H9 (cell line): ENCODE measurements at regions not wholly inside any gene's neighbourhood (a gene's known extent, or its start where the extent isn't known, plus 50 kb on each side); places are given as distances from the start of the nearest gene placed in this dataset.

Source experiments
- DNase-seq: peaks from one replicate; pipeline ENCODE4 v3.0.0-alpha.2; 2017
- H2AFZ ChIP-seq: one replicate; pipeline ENCODE4 v1.6.1; 2013; ENCODE audit warnings: mild to moderate bottlenecking, low read length, control low read depth, moderate library complexity
- H2AK5ac ChIP-seq: 2 replicates; pipeline ENCODE4 v1.6.1; 2013; ENCODE audit warnings: low read length, control low read depth, mixed read lengths; ENCODE audit not compliant: insufficient read length
- H2BK120ac ChIP-seq: one replicate; pipeline ENCODE4 v1.6.1; 2013; ENCODE audit warnings: low read depth, mild to moderate bottlenecking, low read length, control low read depth, inconsistent platforms; ENCODE audit not compliant: poor library complexity, severe bottlenecking
- H2BK12ac ChIP-seq: 2 replicates; pipeline ENCODE4 v1.6.1; 2013; ENCODE audit warnings: low read length, control low read depth, mixed read lengths, low read depth; ENCODE audit not compliant: insufficient read length
- H2BK15ac ChIP-seq: 2 replicates; pipeline ENCODE4 v1.6.1; 2013; ENCODE audit warnings: low read depth, low read length, control low read depth
- H2BK20ac ChIP-seq: one replicate; pipeline ENCODE4 v1.6.1; 2013; ENCODE audit warnings: low read depth, mild to moderate bottlenecking, low read length, control low read depth, inconsistent platforms; ENCODE audit not compliant: poor library complexity, severe bottlenecking
- H2BK5ac ChIP-seq: 2 replicates; pipeline ENCODE4 v1.6.1; 2013; ENCODE audit warnings: low read length, control low read depth, mixed read lengths; ENCODE audit not compliant: insufficient read length
- H3K14ac ChIP-seq: 2 replicates; pipeline ENCODE4 v1.6.1; 2013; ENCODE audit warnings: low read length, control low read depth; ENCODE audit not compliant: insufficient read depth
- H3K18ac ChIP-seq: 2 replicates; pipeline ENCODE4 v1.6.1; 2013; ENCODE audit warnings: low read depth, mild to moderate bottlenecking, mixed read lengths, low read length, control low read depth; ENCODE audit not compliant: insufficient read length
- H3K23ac ChIP-seq: 2 replicates; pipeline ENCODE4 v1.6.1; 2013; ENCODE audit warnings: low read length, control low read depth, mixed read lengths, low read depth; ENCODE audit not compliant: insufficient read length
- H3K23me2 ChIP-seq: 2 replicates; pipeline ENCODE4 v1.6.1; 2013; ENCODE audit warnings: low read depth, mild to moderate bottlenecking, mixed read lengths, low read length, control low read depth; ENCODE audit not compliant: insufficient read length, poor library complexity, severe bottlenecking
- H3K27ac ChIP-seq: 2 replicates; pipeline ENCODE4 v1.5.1; 2013; ENCODE audit warnings: low read length, control low read depth, mixed read lengths, low read depth; ENCODE audit not compliant: insufficient read length
- H3K27me3 ChIP-seq: 2 replicates; pipeline ENCODE4 v1.6.1; 2013; ENCODE audit warnings: low read length, control low read depth, inconsistent platforms; ENCODE audit not compliant: insufficient read depth
- H3K4ac ChIP-seq: 2 replicates; pipeline ENCODE4 v1.6.1; 2013; ENCODE audit warnings: low read depth, mild to moderate bottlenecking, control low read depth, inconsistent platforms, low read length, moderate library complexity
- H3K4me1 ChIP-seq: 2 replicates; pipeline ENCODE4 v1.6.1; 2013; ENCODE audit warnings: low read length, control low read depth, inconsistent platforms; ENCODE audit not compliant: insufficient read depth
- H3K4me2 ChIP-seq: 2 replicates; pipeline ENCODE4 v1.6.1; 2013; ENCODE audit warnings: low read length, control low read depth, mixed read lengths; ENCODE audit not compliant: insufficient read length, insufficient read depth
- H3K56ac ChIP-seq: 2 replicates; pipeline ENCODE4 v1.6.1; 2013; ENCODE audit warnings: low read depth, mild to moderate bottlenecking, mixed read lengths, low read length, control low read depth; ENCODE audit not compliant: insufficient read length
- H3K79me1 ChIP-seq: 2 replicates; pipeline ENCODE4 v1.6.1; 2013; ENCODE audit warnings: low read depth, mild to moderate bottlenecking, moderate library complexity, low read length, control low read depth, inconsistent platforms; ENCODE audit not compliant: insufficient read depth, poor library complexity, severe bottlenecking
- H3K79me2 ChIP-seq: 2 replicates; pipeline ENCODE4 v1.6.1; 2013; ENCODE audit warnings: low read length, control low read depth, inconsistent platforms; ENCODE audit not compliant: insufficient read depth
- H3K9ac ChIP-seq: 2 replicates; pipeline ENCODE4 v1.6.1; 2013; ENCODE audit warnings: low read length, control low read depth, mixed read lengths; ENCODE audit not compliant: insufficient read length; ENCODE audit errors: extremely low read depth
- H3K9me3 ChIP-seq: one replicate; pipeline ENCODE4 v1.6.1; 2013; ENCODE audit warnings: low read depth, low read length, inconsistent platforms; ENCODE audit not compliant: control insufficient read depth
- H3T11ph ChIP-seq: one replicate; pipeline ENCODE4 v1.6.1; 2013; ENCODE audit warnings: mild to moderate bottlenecking, low read length, control low read depth, inconsistent platforms
- H4K20me1 ChIP-seq: one replicate; pipeline ENCODE4 v1.6.1; 2013; ENCODE audit not compliant: control insufficient read depth, insufficient read length, insufficient read depth
- H4K5ac ChIP-seq: 2 replicates; pipeline ENCODE4 v1.6.1; 2013; ENCODE audit warnings: low read depth, mild to moderate bottlenecking, mixed read lengths, low read length, control low read depth; ENCODE audit not compliant: insufficient read length
- H4K8ac ChIP-seq: replicated peaks from 2 replicates; pipeline ENCODE4 v1.6.1; 2013; ENCODE audit warnings: low read length, control low read depth, mixed read lengths, low read depth; ENCODE audit not compliant: insufficient read length
- H4K91ac ChIP-seq: 2 replicates; pipeline ENCODE4 v1.6.1; 2013; ENCODE audit warnings: low read depth, mild to moderate bottlenecking, moderate library complexity, mixed read lengths, low read length, control low read depth; ENCODE audit not compliant: insufficient read length
- H3K27ac Mint-ChIP-seq, 3 experiments: 2 replicates in 2 of 3; 3 replicates in 1 of 3; pipeline ENCODE4 v1.8.0; 2020 to 2021; ENCODE audit warnings: mixed read lengths in 3 of 3, mild to moderate bottlenecking in 1 of 3, moderate library complexity in 1 of 3
- H3K27me3 Mint-ChIP-seq: 2 replicates; pipeline ENCODE4 v1.8.0; 2021; ENCODE audit warnings: low read depth, mild to moderate bottlenecking, moderate library complexity, mixed read lengths
- H3K36me3 Mint-ChIP-seq, 3 experiments: 2 replicates in 2 of 3; 3 replicates in 1 of 3; pipeline ENCODE4 v1.8.0; 2020 to 2021; ENCODE audit warnings: low read depth in 3 of 3, mixed read lengths in 3 of 3; ENCODE audit not compliant: insufficient read depth in 1 of 3
- H3K4me1 Mint-ChIP-seq, 2 experiments: 2 replicates each; pipeline ENCODE4 v1.8.0; 2020; ENCODE audit warnings: mixed read lengths in 2 of 2
- H3K4me3 Mint-ChIP-seq, 2 experiments: 2 replicates in 1 of 2; 3 replicates in 1 of 2; pipeline ENCODE4 v1.8.0; 2020 to 2021; ENCODE audit warnings: mild to moderate bottlenecking in 2 of 2, mixed read lengths in 2 of 2, moderate library complexity in 1 of 2
- H3K9me3 Mint-ChIP-seq, 2 experiments: 2 replicates in 1 of 2; 3 replicates in 1 of 2; pipeline ENCODE4 v1.8.0; 2020; ENCODE audit warnings: mild to moderate bottlenecking in 2 of 2, mixed read lengths in 2 of 2, moderate library complexity in 1 of 2
- CTCF ChIP-seq: fragments of 200-600 bp; sonication (generic); conservative IDR thresholded peaks from 3 replicates; pipeline ENCODE4 v1.8.0; 2021; ENCODE audit warnings: antibody characterized with exemption, mild to moderate bottlenecking
- WGBS: extraction: QIAGEN DNeasy Blood & Tissue Kit; methylation state at CpG from one replicate; pipeline ENCODE4 v1.1.7; 2013; ENCODE audit warnings: missing lambda C conversion rate, low lambda C conversion rate, mixed read lengths; ENCODE audit not compliant: insufficient read length; ENCODE audit errors: extremely low coverage; 5-methylcytosine and 5-hydroxymethylcytosine counted together

- no peak overlapping the region for H2BK12ac ChIP-seq
- H3K27me3 Mint-ChIP-seq = no peaks in the 10 kb centered on the region
- no peak overlapping the region for H3T11ph ChIP-seq
- no peak overlapping the region for H4K8ac ChIP-seq
- no peak overlapping the region for H3K4me2 ChIP-seq
- H3K9ac ChIP-seq = no peak overlapping the region
- H3K14ac ChIP-seq = no peak overlapping the region
- no peak overlapping the region for H3K18ac ChIP-seq
- no peak overlapping the region for H2AFZ ChIP-seq
- no peaks in the 10 kb centered on the region for H3K79me2 ChIP-seq
- WGBS = no CpG with 5 or more reads among the region's 2 CpGs
- no peak overlapping the region for H3K27ac Mint-ChIP-seq
- H2BK15ac ChIP-seq = no peak overlapping the region
- no peak overlapping the region for H4K5ac ChIP-seq
- H3K9me3 ChIP-seq = no peaks in the 10 kb centered on the region
- H3K56ac ChIP-seq = no peak overlapping the region
- H3K23me2 ChIP-seq = no peaks in the 10 kb centered on the region
- no peak overlapping the region for H3K27ac ChIP-seq
- H4K91ac ChIP-seq = no peak overlapping the region
- H2BK20ac ChIP-seq = no peak overlapping the region
- H3K23ac ChIP-seq = no peak overlapping the region
- no peaks in the 10 kb centered on the region for H3K79me1 ChIP-seq
- H3K27me3 ChIP-seq = no peaks in the 10 kb centered on the region
- peaks cover 0 to 7% (median 2%) of the 10 kb centered on the region in 3 experiments; a peak in 4 of 7 replicates for H3K36me3 Mint-ChIP-seq
- no peak for DNase-seq
- no peak for TF ChIP-seq CTCF
- no peak overlapping the region for H2BK5ac ChIP-seq
- H3K4me1 Mint-ChIP-seq = peaks cover 6 to 9% of the 10 kb centered on the region in 2 experiments
- H3K4me3 Mint-ChIP-seq = no peak overlapping the region
- peaks cover 3 to 6% of the 10 kb centered on the region in 2 experiments; a peak in 4 of 5 replicates for H3K9me3 Mint-ChIP-seq
- no peak overlapping the region for H3K4ac ChIP-seq
- no peaks in the 10 kb centered on the region for H4K20me1 ChIP-seq
- no peak overlapping the region for H2BK120ac ChIP-seq
- no peaks in the 10 kb centered on the region for H3K4me1 ChIP-seq
- H2AK5ac ChIP-seq = no peak overlapping the region
Measured at GRCh38 chr10:90421874-90422273, 436.0 kb downstream of the HTR7 start.
